HG03460 (cell line): ENCODE measurements at regions not wholly inside any gene's neighbourhood (a gene's known extent, or its start where the extent isn't known, plus 50 kb on each side); places are given as distances from the start of the nearest gene placed in this dataset.
"Not testable (repeated sequence)": the region's sequence is repeated elsewhere in the genome, so short reads cannot be mapped to it uniquely, and the experiment has no call there.

Experiments
- ATAC-seq: cut with Tn5 transposase; IDR thresholded peaks from one replicate; pipeline ENCODE4 v1.9.1; 2021; ENCODE audit not compliant: unreplicated experiment

DNA sequence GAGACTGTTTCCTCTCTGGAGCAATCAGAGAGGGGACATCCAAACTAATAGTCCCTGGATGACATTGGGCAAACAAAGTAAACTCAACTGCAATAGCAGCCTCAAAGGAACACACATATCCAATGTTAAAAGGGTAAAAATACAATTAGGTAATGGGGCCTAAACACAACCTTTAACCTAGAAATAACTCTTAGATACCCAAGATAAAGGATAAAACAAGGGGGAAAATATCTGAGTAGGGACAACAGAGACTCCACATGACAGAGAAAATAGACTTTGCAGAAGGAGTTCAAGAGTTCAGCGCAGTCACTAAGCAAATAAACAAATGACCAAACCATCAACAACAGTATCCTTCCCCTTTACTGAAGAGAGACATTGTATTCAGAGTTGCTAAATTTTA lies 149.3 kb downstream of the FBXO4 start:
- no peak for ATAC-seq

DNA sequence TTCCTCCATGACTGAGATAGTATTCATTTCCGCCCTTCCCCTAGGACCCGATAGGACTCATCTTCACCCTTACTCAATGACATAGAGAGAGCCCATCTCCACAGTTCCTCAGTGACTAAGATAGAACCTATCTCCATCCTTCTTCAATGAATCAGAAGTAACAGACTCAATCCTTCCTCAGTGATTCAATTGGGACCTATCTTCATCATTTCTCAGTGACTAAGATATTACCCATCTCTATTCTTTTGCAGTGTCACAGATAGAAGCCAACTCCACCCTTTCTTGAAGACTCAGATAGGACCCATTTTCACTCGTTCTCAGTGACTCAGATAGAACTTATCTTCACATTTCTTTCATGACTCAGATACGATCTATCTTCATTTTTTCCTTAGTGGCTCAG lies 164.6 kb downstream of the FBXO4 start:
- ATAC-seq: no peak

DNA sequence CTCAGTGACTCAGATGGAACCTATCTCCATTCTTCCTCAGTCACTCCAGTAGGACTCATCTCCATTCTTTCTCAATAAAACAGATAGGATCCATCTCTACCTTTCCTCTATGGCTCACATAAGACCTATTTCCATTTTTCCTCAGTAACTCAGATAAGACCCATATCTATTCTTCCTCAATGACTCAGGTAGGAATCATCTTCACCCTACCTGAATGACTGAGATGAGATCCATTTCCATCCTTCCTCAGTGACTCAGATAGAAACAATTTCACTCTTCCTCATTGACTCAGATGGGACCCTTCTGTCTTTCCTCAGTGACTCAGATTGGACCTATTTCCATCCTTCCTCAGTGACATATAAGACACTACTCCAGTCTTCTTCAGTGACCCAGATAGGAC lies 165.1 kb downstream of the FBXO4 start:
- no peak for ATAC-seq

DNA sequence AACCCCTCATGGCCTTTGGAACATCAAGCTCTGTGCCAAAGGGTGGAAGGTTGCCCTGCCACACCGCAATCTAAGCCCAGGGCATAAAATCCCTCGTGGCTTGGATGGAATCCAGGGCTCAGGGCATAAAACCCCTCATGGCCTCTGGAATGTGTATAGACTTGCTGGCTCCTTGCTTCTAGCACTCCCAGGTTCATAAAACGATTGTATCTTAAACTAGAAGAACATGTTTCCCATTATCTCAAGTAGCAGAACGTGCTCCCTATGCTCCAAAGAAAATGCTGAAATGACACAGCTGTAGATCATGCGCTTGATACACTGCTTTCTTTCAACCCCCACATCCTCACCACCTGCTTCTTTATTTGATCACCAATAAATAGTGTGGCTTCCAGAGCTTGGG lies 174.8 kb downstream of the FBXO4 start:
- ATAC-seq: not testable (repeated sequence)

DNA sequence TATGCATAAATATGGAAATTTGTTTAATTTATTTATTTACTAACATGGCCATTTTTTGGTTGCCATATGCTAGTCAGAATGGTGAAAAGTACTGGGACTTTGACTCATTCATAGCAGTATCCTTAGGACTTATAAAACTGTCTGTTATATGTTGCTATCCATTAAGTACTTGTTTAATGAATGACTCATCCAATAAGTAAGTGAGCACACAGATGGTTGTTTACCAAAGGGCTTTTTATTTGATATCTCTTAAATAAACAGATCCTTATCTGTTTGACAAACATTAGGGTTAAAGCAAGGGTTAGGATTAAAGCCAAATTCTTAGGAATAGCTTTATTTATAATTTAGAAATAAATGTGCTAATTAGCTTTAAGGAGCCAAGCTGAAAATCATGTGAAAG lies 183.4 kb downstream of the FBXO4 start:
- no peak for ATAC-seq

DNA sequence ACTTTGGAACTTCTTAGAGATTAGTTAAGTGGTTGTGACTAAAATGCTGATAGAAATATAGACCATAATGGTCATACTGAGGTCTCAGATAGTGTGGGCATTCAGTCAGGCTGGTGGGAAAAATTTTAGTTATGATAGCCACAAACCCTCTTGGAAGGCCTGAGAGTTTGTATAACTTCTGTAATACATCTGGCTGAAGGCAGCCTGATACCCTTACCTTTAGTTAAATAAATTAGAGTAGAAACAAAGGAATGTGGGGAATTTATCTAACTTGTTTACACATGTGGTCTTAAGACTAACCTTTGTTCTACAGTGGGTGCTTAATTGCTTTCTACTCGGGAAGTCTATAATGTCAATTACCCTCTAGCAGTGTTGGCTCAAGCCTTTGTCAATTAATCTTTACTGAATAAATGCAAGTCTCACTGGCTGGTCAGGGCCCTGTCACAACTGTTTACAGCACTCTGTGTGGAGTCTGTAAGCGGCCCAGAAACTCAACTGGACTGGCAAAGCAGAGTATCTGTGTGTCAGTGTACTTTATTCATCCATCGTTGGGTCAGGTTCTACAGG lies 184.0 kb downstream of the FBXO4 start:
- ATAC-seq: no peak

DNA sequence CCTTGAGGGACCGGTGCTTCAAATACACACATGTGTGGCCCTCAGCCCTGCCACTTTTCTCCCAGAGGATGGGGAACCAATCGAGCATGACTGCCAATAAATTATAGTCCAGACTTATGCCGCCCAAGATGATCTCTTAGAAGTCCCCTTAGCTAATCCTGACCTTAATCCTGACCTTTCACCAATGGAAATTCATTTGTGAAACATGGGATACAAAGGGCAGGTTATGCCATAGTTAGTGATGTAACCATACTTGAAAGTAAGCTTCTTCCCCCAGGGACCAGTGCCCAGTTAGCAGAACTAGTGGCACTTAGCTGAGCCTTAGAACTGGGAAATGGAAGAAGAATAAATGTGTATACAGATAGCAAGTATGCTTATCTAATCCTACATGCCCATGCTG lies 190.6 kb downstream of the FBXO4 start:
- ATAC-seq: not testable (repeated sequence)

DNA sequence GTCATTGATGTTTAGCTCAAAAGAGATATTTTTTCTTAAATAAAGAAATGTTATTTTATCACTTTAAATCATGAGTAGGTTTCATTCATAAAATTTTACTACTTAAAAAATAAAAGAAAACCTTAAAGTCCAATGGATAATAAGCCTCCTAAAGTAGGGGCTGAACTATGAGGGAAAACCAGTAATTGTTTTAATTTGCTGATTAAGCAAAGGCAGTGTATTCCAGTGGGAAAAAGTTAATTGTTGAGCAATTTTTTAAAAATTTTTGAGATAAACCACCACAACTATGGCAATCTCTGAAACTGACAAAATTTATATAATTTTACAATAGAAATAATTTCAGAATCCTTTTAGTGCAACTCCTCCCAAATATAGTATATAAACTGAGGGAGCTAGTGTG lies 195.0 kb downstream of the FBXO4 start:
- ATAC-seq: no peak

DNA sequence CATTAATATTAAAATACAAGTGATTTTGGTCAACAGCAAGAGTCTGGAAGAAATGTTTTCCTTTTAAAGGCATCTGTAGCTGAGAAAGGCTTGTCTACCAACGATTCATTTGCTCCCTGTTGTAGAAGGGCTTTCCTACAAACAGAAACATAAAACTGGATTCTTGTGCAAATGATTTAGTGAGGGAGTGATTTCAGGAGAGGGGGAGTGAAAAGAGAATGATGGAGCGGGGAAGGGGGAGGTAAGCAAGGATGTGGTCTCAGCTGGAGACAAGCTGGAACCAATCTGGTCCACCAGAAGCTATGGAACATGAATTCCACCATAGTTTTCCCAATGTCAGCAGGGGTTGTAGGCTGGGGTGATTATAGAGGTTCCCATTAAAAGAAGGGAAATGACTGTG lies 196.3 kb downstream of the FBXO4 start:
- no peak for ATAC-seq

DNA sequence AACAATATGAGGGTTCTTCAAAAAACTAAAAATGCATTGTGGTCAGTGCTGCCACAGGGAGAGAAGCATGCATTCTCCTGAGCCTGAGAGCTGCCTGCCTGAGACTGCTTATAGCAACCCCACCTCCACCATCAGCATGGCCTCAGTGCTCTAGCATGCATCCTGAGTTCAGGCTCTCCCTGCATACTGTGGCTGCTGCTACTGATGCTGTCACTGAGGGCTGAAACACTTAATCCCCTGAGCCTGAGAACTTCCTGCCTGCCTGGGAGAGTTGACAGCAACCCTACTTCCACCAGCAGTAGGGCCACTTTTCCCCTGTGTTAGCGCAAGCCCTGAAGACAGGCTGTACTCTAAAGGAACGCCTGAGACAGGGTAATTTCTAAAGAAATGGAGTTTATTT lies 206.0 kb downstream of the FBXO4 start:
- ATAC-seq: no peak

DNA sequence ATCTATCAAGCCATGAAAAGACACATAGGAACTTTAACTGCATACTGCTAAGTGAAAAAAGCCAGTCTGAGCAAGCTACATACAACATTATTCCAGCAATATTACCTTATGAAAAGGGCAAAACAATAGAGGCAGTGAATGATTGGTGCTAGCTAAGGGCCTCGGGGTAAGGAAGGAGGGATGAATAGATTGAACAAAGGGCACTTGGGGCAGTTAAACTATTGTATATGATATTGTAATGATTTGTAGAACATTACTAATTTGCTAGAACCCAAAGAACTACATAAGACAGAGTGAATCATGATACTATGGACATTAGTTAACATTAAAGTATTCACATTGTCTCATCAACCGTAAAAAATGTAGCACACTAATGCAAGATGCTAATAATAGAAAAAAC lies 218.3 kb downstream of the FBXO4 start:
- ATAC-seq: no peak

DNA sequence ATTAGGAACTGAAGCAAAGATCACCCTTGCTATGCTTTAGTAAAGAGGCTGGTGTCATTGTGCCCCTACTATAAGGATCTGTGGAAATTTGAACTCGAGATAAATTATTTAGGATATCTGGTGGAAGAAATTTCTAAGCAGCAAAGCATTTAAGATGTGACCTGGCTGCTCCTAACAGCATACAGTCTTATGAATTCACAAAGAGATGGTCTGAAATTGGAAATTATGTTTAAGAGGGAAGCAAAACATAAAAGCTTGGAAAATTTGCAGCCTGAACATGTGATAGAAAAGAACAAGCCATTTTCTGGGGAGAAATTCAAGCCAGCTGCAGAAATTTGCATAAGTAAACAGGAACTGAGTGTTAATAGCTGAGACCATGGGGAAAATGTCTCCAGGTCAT lies 223.7 kb downstream of the FBXO4 start:
- ATAC-seq: no peak

DNA sequence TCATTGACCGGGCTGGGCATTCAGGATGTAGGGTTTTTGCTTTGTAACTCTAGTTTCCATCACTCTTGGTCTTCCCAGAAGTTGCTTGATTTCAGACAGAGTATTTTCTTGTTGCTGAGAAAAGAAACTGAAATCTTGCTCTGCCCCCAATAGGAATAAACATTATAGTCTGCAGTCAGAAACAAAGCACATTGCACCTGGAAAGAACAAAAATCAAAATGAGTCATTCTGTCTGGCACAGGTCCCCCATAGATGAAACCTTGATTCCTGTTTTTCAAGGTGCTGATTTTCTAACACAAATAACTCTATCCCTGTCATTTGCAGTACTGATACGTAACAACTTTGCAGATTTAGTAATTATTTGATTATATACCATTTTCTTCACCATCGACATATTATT lies 232.1 kb downstream of the FBXO4 start:
- no peak for ATAC-seq

DNA sequence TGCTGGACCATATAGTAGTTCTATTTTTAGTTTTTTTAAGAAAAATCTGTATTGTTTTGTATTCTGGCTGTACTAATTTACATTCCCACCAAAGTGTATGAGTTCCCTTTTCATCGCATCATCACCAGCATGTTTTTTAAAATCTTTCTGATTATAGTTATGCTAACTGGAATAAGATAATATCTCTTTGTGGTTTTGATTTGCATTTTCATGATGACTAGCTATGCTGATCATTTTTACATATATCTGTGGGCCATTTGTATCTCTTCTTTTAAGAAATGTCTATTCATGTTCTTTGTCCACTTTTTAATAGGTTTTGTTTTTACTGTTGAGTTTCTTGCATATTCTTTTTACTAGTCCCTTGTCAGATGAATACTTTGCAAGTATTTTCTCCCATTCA lies 238.0 kb downstream of the FBXO4 start:
- no peak for ATAC-seq

DNA sequence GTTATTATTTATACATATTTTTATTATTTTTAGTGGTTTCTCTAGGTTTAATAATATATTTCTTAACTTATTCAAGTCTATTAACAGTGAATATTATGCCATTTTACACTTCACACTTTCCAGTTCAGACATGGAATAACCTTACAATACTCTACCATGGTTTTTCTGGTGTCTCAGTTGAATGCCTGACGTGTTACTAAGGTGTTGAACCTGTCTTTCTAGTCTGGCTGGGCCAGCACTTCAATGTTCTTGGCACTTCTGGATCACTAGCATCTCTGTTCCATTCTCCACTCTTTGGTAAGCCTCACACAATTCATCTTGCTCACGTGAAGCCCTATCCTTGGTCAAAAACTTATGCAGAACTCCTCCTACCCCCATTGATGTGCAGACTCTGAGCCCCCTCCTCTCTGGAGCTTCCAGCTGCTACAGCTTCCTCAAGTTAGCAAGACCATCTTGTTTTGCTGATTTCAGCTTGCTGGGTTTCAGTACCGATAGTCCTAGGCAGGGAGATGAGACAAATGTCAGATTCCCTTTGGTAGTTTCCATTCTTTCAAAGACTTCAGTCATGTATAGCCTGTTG lies 243.1 kb downstream of the FBXO4 start:
- ATAC-seq: no peak

DNA sequence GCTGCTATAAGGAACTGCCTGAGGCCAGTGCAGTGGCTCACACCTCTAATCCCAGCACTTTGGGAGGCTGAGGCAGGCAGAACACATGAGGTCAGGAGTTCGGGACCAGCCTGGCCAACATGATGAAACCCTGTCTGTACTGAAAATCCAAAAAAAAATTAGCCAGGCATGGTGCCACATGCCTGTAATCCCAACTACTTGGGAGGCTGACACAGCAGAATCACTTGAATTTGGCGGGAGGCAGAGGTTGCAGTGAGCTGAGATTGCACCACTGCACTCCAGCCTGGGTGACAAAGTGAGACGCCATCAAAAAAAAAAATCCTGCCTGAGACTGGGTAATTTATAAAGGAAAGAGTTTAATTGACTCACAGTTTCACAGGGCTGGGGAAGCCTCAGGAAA lies 247.1 kb upstream of the GHR start:
- not testable (repeated sequence) for ATAC-seq

DNA sequence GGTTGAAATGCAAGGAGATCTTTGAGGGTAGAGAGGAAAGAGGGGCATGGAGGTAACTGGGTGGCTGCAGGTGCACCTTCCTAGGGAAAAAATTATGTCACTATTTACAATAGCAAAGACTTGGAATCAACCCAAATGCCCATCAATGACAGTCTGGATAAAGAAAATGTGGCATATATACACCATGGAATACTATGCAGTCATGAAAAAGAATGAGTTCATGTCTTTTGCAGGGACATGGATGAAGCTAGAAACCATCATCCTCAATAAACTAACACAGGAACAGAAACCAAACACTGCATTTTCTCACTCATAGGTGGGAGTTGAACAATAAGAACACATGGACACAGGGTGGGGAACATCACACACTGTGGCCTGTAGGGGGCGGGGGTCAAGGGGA lies 243.4 kb upstream of the GHR start:
- not testable (repeated sequence) for ATAC-seq

DNA sequence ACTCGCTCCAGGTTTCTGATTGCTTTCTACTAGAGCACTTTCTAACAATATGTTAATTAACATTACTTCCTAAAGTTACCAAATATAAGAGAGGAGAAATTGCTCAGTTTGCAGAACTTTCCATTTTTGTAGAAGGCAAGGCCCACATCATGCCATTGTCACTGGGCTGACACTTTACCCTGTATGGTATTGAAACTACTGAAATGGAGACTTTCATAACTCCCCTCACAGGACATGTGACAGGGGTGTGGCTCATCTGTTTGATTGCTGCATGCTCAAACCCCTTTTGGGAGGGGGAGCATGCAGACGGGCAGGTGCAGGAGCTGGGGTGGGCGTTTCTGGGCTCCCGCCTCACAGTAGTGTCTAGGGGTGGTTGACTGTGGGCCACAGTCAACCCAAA lies 206.3 kb upstream of the GHR start:
- ATAC-seq: no peak

DNA sequence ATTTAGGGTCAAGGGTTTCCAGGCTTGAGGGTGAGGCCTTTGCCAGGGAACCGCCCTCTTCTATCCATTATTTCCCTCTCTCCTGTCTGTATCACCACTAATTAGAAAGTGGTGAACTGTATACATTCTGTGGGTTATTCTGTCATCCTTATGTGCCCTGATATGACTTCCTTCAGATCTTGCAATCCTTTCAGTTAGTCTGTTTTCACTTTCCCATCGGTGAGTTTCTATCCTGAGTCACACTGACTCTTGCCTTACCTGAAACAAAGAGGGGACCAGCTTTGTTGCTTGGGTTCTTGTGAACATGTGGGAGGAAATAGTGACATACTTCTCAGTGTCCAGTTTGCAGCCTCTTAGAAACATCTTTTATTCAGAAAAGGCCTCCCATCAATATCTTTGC lies 205.4 kb upstream of the GHR start:
- ATAC-seq: no peak

DNA sequence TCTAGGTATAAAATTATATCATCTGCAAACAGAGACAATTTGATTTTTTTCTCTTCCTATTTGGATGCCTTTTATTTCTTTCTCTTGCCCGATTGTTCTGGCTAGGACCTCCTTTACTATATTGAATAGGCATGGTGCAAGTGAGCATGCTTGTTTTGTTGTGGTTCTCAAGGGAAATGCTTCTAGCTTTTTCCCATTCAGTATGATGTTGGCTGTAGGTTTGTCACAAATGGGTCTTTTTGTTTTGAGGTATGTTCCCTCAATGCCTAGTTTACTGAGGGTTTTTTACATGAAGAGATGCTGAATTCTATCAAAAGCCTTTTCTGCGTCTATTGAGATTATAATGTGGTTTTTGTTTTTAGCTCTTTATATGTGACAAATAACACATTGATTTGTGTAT lies 198.2 kb upstream of the GHR start:
- ATAC-seq: no peak

DNA sequence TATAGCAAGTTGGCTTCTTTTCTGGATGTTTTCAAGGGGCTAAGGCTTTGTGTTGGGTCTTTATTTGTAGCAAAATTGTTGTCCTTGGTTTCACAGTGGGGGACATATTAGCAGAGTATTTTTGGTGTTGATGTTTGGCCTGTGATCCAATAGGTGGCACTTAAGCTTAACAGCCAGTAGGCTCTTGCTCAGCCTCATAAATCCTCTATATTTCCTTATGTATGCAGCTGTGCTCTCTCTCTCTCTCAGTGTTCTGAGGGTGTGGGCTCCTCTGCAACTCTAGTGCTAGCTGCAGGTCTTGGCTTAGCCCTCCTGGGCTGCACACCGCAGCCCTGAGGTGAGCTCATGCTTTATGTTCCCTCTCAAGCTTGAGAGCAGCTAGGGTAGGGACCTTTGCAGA lies 195.0 kb upstream of the GHR start:
- ATAC-seq: no peak

DNA sequence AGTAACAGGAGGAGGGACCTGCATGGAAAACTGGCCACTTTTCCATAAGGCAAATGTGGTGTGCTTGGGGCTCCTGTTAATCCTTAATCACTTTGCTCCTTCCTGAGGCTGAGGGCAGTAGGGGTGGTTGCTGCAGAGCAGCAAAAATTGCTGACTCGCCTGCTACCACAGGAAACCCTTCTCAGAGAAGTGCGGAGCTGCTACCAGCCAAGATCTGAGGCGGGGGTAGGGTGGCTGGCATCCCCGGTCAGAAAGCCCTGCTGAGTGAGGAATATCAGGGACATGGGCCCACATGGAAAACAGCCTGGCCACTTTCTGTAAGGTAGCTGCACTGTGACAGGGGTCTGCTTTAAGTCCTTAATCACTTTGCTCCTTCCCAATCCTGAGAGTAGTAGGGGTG lies 192.4 kb upstream of the GHR start:
- no peak for ATAC-seq

DNA sequence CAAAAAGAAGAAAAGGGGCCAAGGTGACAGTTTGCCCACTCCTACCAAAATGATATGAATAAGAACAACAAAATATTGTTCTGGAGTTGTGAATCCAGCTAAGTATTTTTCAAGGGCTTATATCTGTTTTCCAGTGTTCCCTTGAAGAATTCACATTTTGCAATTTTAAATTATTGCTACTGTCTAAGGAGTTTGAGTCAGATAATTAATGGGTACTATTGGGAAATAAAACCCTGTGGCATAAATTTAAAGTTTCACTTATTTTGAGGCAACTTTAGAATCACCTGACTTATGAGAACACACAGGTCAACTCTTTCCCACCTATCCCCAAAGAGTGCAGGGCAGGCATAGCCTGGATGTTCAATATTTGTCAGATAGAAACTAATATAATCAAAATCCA lies 188.0 kb upstream of the GHR start:
- ATAC-seq: no peak

DNA sequence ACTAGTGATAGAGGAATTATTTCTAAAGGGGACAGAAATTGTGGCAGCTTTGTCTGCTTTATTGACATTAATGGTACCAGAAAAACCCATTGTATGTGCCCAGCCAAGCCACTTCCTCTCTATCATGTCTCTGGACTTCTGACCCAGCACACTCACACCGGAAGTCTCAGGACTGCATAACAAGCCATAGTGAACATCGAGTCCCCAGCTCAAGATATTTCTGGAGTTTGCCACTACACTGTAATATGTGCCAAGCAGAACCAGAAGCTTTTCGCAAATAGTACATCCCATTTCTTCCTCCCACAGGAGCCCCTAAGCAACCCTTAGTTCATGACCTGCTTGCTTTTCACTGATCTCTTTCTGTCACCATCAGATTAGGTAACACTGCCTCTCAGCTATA lies 187.4 kb upstream of the GHR start:
- ATAC-seq: no peak
